ENCODE measurements at regions not wholly inside any gene's neighbourhood (a gene's known extent, or its start where the extent isn't known, plus 50 kb on each side); places are given as distances from the start of the nearest gene placed in this dataset.

DNA sequence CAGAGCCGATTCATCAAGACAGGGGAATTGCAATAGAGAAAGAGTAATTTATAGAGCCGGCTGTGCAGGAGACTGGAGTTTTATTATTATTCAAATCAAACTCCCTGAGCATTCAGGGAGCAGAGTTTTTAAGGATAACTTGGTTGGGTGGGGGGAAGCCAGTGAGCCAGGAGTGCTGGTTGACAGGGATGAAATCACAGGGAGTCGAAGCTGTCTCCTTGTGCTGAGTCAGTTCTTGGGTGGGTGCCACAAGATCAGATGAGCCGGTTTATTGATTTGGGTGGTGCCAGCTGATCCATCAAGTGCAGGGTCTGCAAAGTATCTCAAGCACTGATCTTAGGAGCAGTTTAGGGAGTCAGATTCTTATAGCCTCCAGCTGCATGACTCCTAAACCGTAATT lies 95.4 kb upstream of the CCDC80 start:
- TF ChIP-seq POLR2A (IDR thresholded peaks at IDR 0.05), result no peak
- TF ChIP-seq, protein P1, sequence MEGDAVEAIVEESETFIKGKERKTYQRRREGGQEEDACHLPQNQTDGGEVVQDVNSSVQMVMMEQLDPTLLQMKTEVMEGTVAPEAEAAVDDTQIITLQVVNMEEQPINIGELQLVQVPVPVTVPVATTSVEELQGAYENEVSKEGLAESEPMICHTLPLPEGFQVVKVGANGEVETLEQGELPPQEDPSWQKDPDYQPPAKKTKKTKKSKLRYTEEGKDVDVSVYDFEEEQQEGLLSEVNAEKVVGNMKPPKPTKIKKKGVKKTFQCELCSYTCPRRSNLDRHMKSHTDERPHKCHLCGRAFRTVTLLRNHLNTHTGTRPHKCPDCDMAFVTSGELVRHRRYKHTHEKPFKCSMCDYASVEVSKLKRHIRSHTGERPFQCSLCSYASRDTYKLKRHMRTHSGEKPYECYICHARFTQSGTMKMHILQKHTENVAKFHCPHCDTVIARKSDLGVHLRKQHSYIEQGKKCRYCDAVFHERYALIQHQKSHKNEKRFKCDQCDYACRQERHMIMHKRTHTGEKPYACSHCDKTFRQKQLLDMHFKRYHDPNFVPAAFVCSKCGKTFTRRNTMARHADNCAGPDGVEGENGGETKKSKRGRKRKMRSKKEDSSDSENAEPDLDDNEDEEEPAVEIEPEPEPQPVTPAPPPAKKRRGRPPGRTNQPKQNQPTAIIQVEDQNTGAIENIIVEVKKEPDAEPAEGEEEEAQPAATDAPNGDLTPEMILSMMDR (IDR thresholded peaks at IDR 0.05), result no peak
